WI38 (cell line): ENCODE measurements at regions not wholly inside any gene's neighbourhood (a gene's known extent, or its start where the extent isn't known, plus 50 kb on each side); places are given as distances from the start of the nearest gene placed in this dataset.

ENCODE experiments used
- H3K4me3 ChIP-seq: 2 replicates; pipeline ENCODE4 v1.5.1; 2011; ENCODE audit warnings: low read depth, mild to moderate bottlenecking, control low read depth, low read length
- CTCF ChIP-seq: IDR thresholded peaks from 2 replicates; pipeline ENCODE4 v1.5.1; 2012; ENCODE audit warnings: low read depth, mild to moderate bottlenecking, control low read depth, low read length

GRCh38 chr2:39514825-39515224 lies 77.7 kb upstream of the MAP4K3 start:
- no peak overlapping the region for H3K4me3 ChIP-seq
- TF ChIP-seq CTCF = no peak

GRCh38 chr2:39515273-39515896 lies 78.3 kb upstream of the MAP4K3 start:
- H3K4me3 ChIP-seq = no peak overlapping the region
- TF ChIP-seq CTCF = no peak

GRCh38 chr2:39515897-39516346 lies 78.8 kb upstream of the MAP4K3 start:
- no peak overlapping the region for H3K4me3 ChIP-seq
- no peak for TF ChIP-seq CTCF

- no peak for TF ChIP-seq CTCF
- H3K4me3 ChIP-seq = no peak overlapping the region
These were observed 79.4 kb upstream of the MAP4K3 start for GRCh38 chr2:39516347-39517101.

GRCh38 chr2:39517102-39517436 lies 80.0 kb upstream of the MAP4K3 start:
- H3K4me3 ChIP-seq = no peak overlapping the region
- no peak for TF ChIP-seq CTCF

- no peak overlapping the region for H3K4me3 ChIP-seq
- TF ChIP-seq CTCF = no peak
These were observed 80.5 kb upstream of the MAP4K3 start for GRCh38 chr2:39517622-39518021.

GRCh38 chr2:39519886-39520285 lies 82.8 kb upstream of the MAP4K3 start:
- no peak for TF ChIP-seq CTCF

More at GRCh38 chr2:39519886-39520285, 82.8 kb upstream of the MAP4K3 start:
- H3K4me3 ChIP-seq = no peak overlapping the region
